Peyer's patch (tissue), 4 donors: ENCODE measurements at regions not wholly inside any gene's neighbourhood (a gene's known extent, or its start where the extent isn't known, plus 50 kb on each side); places are given as distances from the start of the nearest gene placed in this dataset.

Experiments
- POLR2A ChIP-seq, 2 donors: fragments of 450-650 bp; IDR thresholded peaks; one replicate each; pipeline ENCODE4 v1.5.1; 2017; ENCODE audit warnings: antibody characterized with exemption in 2 of 2, mild to moderate bottlenecking in 2 of 2, moderate library complexity in 2 of 2
- TF ChIP-seq, protein P1 (sequence below), 6 experiments: fragments of 450-650 bp in 4 of 6; fragments of 200-600 bp in 2 of 6; sonication (generic) in 1 of 6; IDR thresholded peaks; one replicate each; pipeline ENCODE4 v1.5.1; 2017 to 2019; ENCODE audit warnings: antibody characterized with exemption in 6 of 6, mild to moderate bottlenecking in 3 of 6, moderate library complexity in 1 of 6

DNA sequence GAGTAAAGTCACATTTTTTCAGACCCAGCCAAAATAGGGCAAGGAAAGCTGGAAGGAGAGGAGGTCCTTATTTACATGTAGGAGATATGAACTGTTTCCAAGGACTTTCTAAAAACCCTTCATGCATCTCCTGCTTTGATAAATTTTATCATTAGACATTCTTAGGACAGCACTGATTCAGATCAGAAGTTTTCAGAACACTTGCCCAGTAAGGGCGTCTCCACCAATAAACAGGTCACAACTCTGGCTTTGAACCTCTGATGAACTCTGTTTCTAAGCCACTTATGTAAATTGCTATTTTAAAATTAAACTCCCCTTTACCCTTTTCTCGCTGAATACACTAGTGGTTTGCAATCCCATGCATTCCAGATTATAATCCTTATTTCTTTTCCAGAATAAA lies 505.3 kb upstream of the SLIT2 start:
- TF ChIP-seq, protein P1, sequence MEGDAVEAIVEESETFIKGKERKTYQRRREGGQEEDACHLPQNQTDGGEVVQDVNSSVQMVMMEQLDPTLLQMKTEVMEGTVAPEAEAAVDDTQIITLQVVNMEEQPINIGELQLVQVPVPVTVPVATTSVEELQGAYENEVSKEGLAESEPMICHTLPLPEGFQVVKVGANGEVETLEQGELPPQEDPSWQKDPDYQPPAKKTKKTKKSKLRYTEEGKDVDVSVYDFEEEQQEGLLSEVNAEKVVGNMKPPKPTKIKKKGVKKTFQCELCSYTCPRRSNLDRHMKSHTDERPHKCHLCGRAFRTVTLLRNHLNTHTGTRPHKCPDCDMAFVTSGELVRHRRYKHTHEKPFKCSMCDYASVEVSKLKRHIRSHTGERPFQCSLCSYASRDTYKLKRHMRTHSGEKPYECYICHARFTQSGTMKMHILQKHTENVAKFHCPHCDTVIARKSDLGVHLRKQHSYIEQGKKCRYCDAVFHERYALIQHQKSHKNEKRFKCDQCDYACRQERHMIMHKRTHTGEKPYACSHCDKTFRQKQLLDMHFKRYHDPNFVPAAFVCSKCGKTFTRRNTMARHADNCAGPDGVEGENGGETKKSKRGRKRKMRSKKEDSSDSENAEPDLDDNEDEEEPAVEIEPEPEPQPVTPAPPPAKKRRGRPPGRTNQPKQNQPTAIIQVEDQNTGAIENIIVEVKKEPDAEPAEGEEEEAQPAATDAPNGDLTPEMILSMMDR (IDR thresholded peaks at IDR 0.05) = no peak
- no peak for TF ChIP-seq POLR2A (IDR thresholded peaks at IDR 0.05)
